Astrocyte of the spinal cord (primary cell): ENCODE measurements at regions not wholly inside any gene's neighbourhood (a gene's known extent, or its start where the extent isn't known, plus 50 kb on each side); places are given as distances from the start of the nearest gene placed in this dataset.

Experiments used
- DNase-seq: peaks from one replicate; pipeline ENCODE4 v3.0.0; 2011; ENCODE audit warnings: low read depth, low spot score
- H3K4me3 ChIP-seq: 2 replicates; pipeline ENCODE4 v1.5.1; 2011; ENCODE audit warnings: low read depth, mild to moderate bottlenecking, low read length, moderate library complexity
- CTCF ChIP-seq: IDR thresholded peaks from 2 replicates; pipeline ENCODE4 v1.5.1; 2012; ENCODE audit warnings: low read depth, mild to moderate bottlenecking, low read length, inconsistent platforms
- in situ Hi-C: cut with HindIII; loops from 2 replicates; pipeline ENCODE4 v1.10.0; 2017; ENCODE audit warnings: low sequenced_read_pairs

GRCh38 chr3:144034715-144035290, 63.2 kb downstream of the DIPK2A start:
- TF ChIP-seq CTCF = no peak
- in situ Hi-C loops = no loop called here
- no peak for DNase-seq
- no peak overlapping the region for H3K4me3 ChIP-seq

DNA sequence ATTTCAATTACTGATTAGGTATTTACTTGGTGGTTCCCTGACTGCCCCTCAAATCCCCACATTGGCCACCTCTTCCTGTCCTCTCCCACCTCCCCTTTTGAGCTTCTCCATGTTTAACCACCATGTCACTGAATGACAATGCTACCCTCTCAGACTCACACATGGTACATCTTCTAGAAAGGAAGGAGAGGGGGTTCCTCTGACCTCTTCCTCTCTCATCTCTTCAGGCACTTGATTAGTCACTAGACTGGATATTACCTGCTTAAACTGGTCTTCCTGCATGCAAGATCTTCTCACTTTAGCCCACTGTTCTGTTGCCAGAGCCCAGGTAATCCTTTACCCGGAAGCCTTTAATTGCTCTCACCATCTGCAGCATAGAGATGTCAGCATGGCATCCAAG, 64.9 kb downstream of the DIPK2A start:
- in situ Hi-C loops = no loop called here
- no peak for TF ChIP-seq CTCF
- no peak overlapping the region for H3K4me3 ChIP-seq
- DNase-seq = no peak

GRCh38 chr3:144039661-144040060, 68.0 kb downstream of the DIPK2A start:
- in situ Hi-C loops = no loop called here
- DNase-seq = no peak

DNA sequence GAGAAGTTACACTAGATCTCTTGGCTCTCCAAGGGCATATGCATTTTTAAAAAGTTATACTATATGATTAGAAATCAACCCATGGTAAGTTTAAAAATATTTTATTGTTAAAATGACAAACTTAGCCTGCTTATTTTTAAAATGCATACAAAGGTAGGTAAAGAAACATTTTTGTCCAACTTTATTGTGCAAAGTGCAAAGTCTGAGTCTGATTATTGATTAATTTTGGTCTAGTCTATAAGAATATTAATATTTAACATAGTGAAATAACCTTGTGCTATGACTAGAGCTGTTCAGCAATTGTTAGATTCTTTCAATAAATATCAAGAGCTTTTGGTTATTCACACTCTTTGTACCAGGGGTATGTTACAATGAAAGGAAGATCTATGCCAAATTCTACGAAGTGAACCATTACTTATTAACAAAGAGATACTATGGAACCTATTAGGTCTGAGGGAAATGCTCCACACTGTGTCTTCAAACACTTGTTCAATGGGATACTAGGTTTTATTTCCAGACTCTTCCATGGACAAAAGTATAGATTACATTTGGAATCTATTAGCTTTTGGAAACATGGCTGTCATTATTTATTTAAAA, 70.4 kb downstream of the DIPK2A start:
- TF ChIP-seq CTCF = no peak
- in situ Hi-C loops = no loop called here

More at GRCh38 chr3:144039661-144040060, 68.0 kb downstream of the DIPK2A start:
- H3K4me3 ChIP-seq = no peak overlapping the region
- no peak for TF ChIP-seq CTCF

DNA sequence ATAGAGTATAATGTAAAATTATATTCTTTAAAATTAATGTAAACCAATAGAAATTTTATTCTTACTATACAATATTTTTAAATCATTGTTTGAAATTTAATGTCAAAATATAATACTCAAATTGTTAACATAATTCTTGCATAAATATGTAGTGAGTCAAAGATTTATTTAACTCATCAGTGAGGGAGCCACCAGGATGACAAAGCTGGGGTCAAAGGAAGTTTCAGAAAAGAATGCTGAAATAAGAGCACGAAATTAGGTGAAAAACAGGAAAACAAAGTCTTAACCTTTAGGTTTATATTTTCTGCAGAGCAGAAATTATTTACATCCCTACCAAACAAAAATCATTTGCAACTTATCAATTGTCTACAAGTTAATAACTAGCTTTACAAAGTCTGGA, 74.1 kb downstream of the DIPK2A start:
- H3K4me3 ChIP-seq = no peak overlapping the region
- in situ Hi-C loops = no loop called here
- no peak for TF ChIP-seq CTCF
- no peak for DNase-seq

More for the DNA sequence above, 70.4 kb downstream of the DIPK2A start:
- DNase-seq = no peak
- no peak overlapping the region for H3K4me3 ChIP-seq

GRCh38 chr3:144049374-144049773, 77.8 kb downstream of the DIPK2A start:
- DNase-seq = no peak
- H3K4me3 ChIP-seq = no peak overlapping the region
- TF ChIP-seq CTCF = no peak
- in situ Hi-C loops = no loop called here
